SK-N-MC (cell line): ENCODE measurements at regions not wholly inside any gene's neighbourhood (a gene's known extent, or its start where the extent isn't known, plus 50 kb on each side); places are given as distances from the start of the nearest gene placed in this dataset.

Experiments
- EZH2 ChIP-seq: fragments of 200-600 bp; sonication (generic); IDR thresholded peaks from one replicate; pipeline ENCODE4 v1.6.1; 2017; ENCODE audit warnings: antibody characterized with exemption
- POLR2AphosphoS5 ChIP-seq: IDR thresholded peaks from 2 replicates; pipeline ENCODE4 v1.6.1; 2012; ENCODE audit warnings: mild to moderate bottlenecking, low read depth, low read length, borderline replicate concordance

- no peak for TF ChIP-seq EZH2
- no peak for TF ChIP-seq POLR2AphosphoS5
These were observed 60.6 kb upstream of the NKX2-2 start for GRCh38 chr20:21574443-21574842.
